CD4-positive, alpha-beta T cell treated with Interleukin-1 beta for 1 hour (primary cell): ENCODE measurements at regions not wholly inside any gene's neighbourhood (a gene's known extent, or its start where the extent isn't known, plus 50 kb on each side); places are given as distances from the start of the nearest gene placed in this dataset.
"Not testable (repeated sequence)": the region's sequence is repeated elsewhere in the genome, so short reads cannot be mapped to it uniquely, and the experiment has no call there.

Experiments
- DNase-seq, 2 donors: peaks; one replicate each; pipeline ENCODE4 v3.0.0-alpha.2; 2020 to 2022

DNA sequence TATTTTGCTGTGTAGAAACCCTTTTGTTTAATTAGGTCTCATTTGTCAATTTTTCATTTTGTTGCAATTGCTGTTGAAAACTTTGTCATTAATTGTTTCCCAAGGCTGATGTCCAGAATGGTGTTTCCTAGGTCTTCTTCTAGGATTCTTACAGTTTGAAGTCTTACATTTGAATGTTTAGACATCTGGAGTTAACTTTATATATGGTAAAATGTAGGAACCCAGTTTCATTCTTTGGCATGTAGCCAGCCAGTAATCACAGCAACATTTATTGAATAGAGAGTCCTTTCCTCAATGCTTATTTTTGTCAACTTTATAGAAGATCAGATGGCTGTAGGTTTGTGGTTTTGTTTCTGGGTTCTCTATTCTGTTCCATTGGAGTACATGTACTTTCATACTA is 1290.8 kb upstream of the CDH9 start:
- no peak for DNase-seq

- DNase-seq: no peak
Observed at GRCh38 chr5:28328681-28329080, 1290.3 kb upstream of the CDH9 start.

- DNase-seq: no peak
Observed at GRCh38 chr5:28324174-28324573, 1285.8 kb upstream of the CDH9 start.

- DNase-seq: no peak
Observed at GRCh38 chr5:28313953-28314352, 1275.6 kb upstream of the CDH9 start.

GRCh38 chr5:28313321-28313951 is 1275.0 kb upstream of the CDH9 start:
- no peak for DNase-seq

DNA sequence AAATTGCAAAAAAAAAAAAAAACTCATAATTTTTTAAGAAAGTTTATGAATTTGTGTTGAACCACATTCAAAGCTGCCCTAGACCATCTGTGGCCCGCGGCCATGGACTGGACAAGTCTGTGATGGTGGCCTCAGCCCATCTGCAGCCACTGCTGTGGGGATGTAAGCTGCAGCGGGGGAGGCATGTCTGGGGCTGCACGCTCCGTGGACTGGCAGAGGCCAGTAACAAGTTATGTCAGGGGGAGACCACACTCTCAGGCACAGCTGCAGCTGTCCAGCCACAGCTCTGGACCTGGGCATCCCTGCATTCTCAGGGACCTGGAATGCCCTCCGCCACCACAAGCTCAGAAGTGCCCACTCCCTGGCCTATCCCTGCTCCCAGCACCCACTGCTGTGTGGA is 1272.3 kb upstream of the CDH9 start:
- DNase-seq: no peak

DNA sequence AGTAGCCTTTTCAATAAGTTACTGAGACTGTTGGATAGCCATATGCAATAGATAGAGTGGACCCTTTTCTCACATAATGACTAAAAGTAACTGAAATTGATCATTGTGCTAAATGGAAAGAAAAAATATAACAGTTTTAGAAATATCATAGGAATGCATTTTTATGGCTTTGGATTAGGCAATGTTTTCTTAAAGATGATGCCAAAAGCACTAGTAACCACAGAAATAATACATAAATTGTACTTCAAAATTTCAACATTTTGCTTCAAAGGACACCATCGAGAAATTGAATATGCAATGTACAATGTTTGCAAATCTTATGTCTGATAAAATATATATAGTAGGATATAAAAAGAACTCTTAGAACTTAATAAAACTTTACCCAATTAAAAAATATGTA is 1267.5 kb upstream of the CDH9 start:
- no peak for DNase-seq

- DNase-seq: no peak
Observed at GRCh38 chr5:28301712-28302111, 1263.3 kb upstream of the CDH9 start.

DNA sequence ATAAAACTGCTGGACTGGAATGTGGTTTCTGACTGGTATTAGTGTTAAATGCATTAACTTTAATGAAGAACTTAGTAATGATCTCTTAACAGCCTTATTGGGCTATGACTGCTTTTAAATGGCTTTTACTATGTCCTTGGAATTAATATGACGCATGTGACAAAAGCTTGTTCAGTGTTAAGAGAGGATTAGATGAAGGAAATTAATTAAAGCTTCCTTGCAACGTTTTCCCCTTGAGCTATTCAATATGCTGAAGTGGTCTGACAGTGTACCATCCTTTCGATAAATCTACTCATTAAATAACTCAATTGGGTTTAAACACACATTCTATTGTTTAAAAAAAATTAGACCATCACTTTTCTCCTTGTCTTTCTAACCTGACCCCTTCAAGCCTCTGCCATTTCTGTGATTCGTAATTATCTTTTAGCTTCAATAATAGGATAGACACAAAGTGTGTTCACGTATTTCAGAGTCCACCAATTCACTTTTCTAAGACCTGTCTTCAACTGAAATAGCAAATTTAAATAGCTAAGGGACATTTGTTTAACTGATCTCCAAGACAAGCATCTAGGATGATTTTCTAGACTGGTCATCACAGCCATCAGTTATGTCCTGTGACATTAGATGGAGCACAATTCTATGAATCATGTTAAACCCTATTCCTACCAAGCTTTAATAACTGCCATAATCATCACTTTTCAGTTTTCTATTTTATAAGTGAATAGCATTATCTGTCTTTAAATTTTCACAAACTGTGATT is 1258.0 kb upstream of the CDH9 start:
- DNase-seq: no peak

DNA sequence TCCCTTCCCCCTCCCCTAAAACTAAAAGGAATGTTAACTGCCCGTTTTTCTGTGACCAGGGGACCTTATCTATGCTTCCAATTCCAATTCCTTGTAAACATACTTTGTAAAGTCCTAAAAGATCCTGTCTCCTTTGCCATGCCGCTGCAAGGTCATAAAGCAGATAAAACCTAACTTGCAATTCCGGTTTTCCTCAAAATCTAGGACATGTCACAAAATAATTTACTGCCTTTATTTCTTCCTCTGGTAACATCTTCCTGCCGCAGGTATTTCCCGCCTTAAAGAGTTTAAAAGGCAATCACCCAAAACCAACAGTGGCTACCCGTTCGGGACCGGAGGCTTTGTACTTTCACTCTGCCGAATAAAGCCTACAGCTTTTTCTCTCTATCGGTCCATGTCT is 1248.6 kb upstream of the CDH9 start:
- not testable (repeated sequence) for DNase-seq

- no peak for DNase-seq
Observed at GRCh38 chr5:28286566-28286965, 1248.2 kb upstream of the CDH9 start.

GRCh38 chr5:28284788-28285187 is 1246.4 kb upstream of the CDH9 start:
- no peak for DNase-seq

GRCh38 chr5:28281351-28281750 is 1243.0 kb upstream of the CDH9 start:
- DNase-seq: no peak

GRCh38 chr5:28275931-28276330 is 1237.5 kb upstream of the CDH9 start:
- DNase-seq: no peak

GRCh38 chr5:28269978-28270377 is 1231.6 kb upstream of the CDH9 start:
- no peak for DNase-seq

DNA sequence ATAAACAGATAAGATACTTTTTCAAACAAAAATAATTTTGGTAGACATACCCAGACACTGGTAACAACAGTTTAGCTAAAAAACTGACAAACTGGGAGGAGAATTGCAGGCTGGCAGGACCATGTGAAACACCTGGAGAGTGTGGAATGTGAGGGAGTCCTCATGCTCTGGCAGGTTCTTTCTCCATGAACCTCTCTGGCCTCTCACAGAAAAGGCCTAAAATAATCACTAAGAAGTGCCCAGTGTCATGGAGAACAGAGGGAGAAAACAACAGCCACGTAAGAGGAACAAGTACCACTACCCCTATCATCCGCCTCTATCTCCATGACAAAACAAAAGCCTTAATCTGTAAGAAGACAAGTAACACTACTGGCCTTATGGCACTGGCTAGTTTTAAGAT is 1227.5 kb upstream of the CDH9 start:
- no peak for DNase-seq

DNA sequence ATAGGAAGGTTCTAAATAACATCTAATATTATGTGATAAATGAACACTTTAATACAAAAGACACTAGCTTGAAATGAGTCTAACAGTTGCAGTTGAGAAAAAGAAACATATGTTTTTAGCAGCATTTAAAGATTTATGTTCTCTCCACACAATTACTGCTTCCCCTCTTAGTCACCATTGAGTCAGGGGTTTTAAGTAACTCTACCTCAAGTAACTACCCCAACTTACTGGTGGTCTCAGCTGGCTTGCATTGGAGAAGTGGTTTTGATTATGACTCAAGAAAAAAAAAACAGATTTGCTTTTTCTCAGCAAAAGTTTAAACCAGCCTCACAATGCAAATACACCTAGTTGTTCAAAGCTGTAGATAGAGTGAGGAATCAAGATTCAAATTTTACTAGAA is 1216.5 kb upstream of the CDH9 start:
- no peak for DNase-seq

- no peak for DNase-seq
Observed at GRCh38 chr5:28253431-28253830, 1215.0 kb upstream of the CDH9 start.

GRCh38 chr5:28249771-28250415 is 1211.5 kb upstream of the CDH9 start:
- DNase-seq: no peak

GRCh38 chr5:28234356-28234968 is 1196.1 kb upstream of the CDH9 start:
- DNase-seq: no peak

- DNase-seq: no peak
Observed at GRCh38 chr5:28226407-28226806, 1188.0 kb upstream of the CDH9 start.

DNA sequence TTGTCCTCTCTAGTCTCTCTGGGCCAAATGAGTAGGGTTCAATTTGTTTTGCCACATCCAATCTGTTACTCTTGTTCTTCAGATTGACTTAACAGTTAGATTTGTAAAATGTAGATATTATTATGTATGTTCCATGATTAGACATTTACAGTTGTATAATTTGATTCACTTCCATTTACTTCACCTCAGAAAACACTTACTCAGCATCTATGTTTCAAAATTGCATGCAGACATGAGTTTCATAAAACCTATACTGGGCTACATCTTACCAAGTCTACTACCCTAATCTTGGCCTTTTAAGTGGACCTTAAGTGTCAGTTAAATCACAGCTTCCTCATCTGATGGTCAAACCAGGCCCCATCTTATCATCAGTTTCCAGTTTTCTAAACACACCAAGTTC is 1181.2 kb upstream of the CDH9 start:
- no peak for DNase-seq

GRCh38 chr5:28217695-28218094 is 1179.3 kb upstream of the CDH9 start:
- no peak for DNase-seq

DNA sequence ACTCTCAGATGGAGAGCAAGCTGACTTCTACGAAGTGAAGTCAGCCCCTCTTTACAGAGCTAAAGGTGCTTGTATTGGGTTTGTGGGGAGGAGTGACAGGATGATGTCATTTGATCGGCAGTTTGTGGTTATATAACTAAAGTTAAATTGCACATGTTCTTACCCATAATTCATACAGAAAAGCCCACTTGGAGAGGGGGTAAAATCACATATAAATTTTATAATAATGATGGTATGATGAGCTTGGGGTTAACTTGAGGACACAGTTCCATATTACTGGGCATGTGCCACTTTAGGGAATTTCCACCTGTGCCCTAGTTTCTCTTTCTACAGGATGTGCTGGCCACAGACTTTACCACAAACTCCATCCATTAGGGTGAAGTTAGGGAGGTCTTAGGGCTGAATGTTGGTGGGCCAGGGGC is 1178.6 kb upstream of the CDH9 start:
- no peak for DNase-seq
